ENCODE measurements at regions not wholly inside any gene's neighbourhood (a gene's known extent, or its start where the extent isn't known, plus 50 kb on each side); places are given as distances from the start of the nearest gene placed in this dataset.

- ATAC-seq (replicated peaks in 1 of 4), result no peak
Observed at GRCh38 chr4:138891631-138892031, 124.0 kb upstream of the NOCT start.

DNA sequence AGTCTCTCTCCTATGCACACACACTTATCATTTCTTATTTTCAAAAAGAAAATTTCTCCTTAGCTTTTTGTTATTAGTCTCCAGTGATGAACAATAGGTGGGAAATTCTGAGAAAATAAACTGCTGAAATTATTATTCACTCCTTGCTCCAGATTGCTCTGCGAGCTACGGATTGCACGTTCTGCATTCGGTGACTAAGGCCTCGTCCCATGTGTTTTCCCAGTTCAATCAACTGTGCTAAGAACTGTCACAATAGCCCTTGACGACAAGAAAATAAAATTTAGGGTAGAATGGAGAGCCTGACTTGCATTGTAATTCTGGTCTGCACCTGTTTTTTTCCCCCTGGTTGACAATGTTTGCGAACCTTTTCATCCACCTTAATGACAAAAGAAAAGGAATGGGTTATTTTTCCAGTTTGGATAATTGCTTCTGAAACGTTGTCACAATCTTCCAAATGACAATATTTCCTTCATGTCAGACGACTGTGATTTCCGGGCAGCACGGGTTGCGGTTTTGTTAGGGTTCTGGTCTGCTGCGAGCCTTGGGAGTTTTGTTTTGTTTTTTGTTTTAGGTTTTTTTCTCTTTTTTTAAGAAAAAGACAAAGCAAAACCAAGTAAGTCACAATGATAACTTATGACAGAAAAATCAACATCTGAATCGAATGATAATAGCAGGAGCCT lies 124.5 kb upstream of the NOCT start:
- H3K36me3 ChIP-seq (ENCODE audit: control insufficient read depth in 2 of 2, extremely low read depth in 1 of 2, insufficient read depth in 1 of 2, low read length in 1 of 2), result no peaks in the 10 kb centered on the region
- no peak for ATAC-seq (replicated peaks in 1 of 4)
- DNase-seq, result no peak
- H3K27me3 Mint-ChIP-seq, result peaks cover 6 to 15% of the 10 kb centered on the region in 2 donors
- peaks cover 0 to 2% of the 10 kb centered on the region in 2 experiments for H3K27me3 ChIP-seq (replicated peaks in 1 of 2; ENCODE audit: control insufficient read depth in 2 of 2, extremely low read depth in 1 of 2, insufficient read depth in 2 of 2, low read length in 1 of 2)
- 90% methylated on average over 4 of the region's 14 CpGs for WGBS (ENCODE audit: insufficient coverage)
- ChIA-PET CTCF (no interaction called here), POLR2A (no interaction called here)
- no peak overlapping the region for H3K4me3 Mint-ChIP-seq
- H3K27ac ChIP-seq (ENCODE audit: low read length), result no peak overlapping the region
- H3K4me1 ChIP-seq (ENCODE audit: control insufficient read depth in 1 of 2, extremely low read depth in 1 of 2, insufficient read depth in 2 of 2, low read length in 2 of 2), result no peaks in the 10 kb centered on the region
- no peak overlapping the region for H3K4me3 ChIP-seq (ENCODE audit: control insufficient read depth in 1 of 2, extremely low read depth in 1 of 2, low read length in 1 of 2)
- H3K9me3 Mint-ChIP-seq, result no peaks in the 10 kb centered on the region
- H3K9me3 ChIP-seq, result no peaks in the 10 kb centered on the region
- no peaks in the 10 kb centered on the region for H3K36me3 Mint-ChIP-seq
- no peaks in the 10 kb centered on the region for H3K4me1 Mint-ChIP-seq
- no peak overlapping the region for H3K27ac Mint-ChIP-seq

More at GRCh38 chr4:138891631-138892031, 124.0 kb upstream of the NOCT start:
- Histone ChIP-seq H3K9me3 (no peaks in the 10 kb centered on the region), H3K4me3 (ENCODE audit: control insufficient read depth in 1 of 2, extremely low read depth in 1 of 2, low read length in 1 of 2) (no peak overlapping the region), H3K36me3 (ENCODE audit: control insufficient read depth in 2 of 2, extremely low read depth in 1 of 2, insufficient read depth in 1 of 2, low read length in 1 of 2) (no peaks in the 10 kb centered on the region), H3K27me3 (replicated peaks in 1 of 2; ENCODE audit: control insufficient read depth in 2 of 2, extremely low read depth in 1 of 2, insufficient read depth in 2 of 2, low read length in 1 of 2) (peaks cover 0 to 2% of the 10 kb centered on the region in 2 experiments), H3K27ac (ENCODE audit: low read length) (no peak overlapping the region), H3K4me1 (ENCODE audit: control insufficient read depth in 1 of 2, extremely low read depth in 1 of 2, insufficient read depth in 2 of 2, low read length in 2 of 2) (no peaks in the 10 kb centered on the region)
- WGBS (ENCODE audit: insufficient coverage), result no CpG with 5 or more reads among the region's 6 CpGs
- no peak for DNase-seq
- H3K27ac Mint-ChIP-seq, result no peak overlapping the region
- CTCF ChIA-PET, result no interaction called here
- H3K4me1 Mint-ChIP-seq, result no peaks in the 10 kb centered on the region
- H3K9me3 Mint-ChIP-seq, result no peaks in the 10 kb centered on the region
- POLR2A ChIA-PET, result no interaction called here
- H3K27me3 Mint-ChIP-seq, result peaks cover 6 to 15% of the 10 kb centered on the region in 2 donors
- H3K4me3 Mint-ChIP-seq, result no peak overlapping the region
- H3K36me3 Mint-ChIP-seq, result no peaks in the 10 kb centered on the region

DNA sequence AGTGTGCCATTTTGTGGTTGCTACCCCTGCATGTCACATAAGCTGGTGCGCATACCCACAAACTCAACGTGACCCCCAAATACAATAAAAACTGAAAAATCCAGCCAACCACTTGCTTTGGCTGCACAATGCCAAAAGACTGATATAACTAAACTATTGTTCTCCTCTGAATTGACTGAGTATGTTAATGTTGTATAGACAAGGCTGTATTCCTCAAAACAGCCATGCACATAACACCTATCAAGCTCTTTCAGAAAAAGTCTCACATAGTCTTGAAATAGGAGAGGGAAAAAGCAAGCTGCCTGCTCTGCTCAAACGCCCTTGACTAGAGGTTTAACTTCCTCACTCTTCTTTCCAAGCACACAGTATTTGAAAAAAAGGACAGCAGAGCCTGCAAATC lies 126.4 kb upstream of the NOCT start:
- Histone ChIP-seq H3K9me3 (no peaks in the 10 kb centered on the region), H3K4me3 (ENCODE audit: control insufficient read depth in 1 of 2, extremely low read depth in 1 of 2, low read length in 1 of 2) (no peak overlapping the region), H3K36me3 (ENCODE audit: control insufficient read depth in 2 of 2, extremely low read depth in 1 of 2, insufficient read depth in 1 of 2, low read length in 1 of 2) (no peaks in the 10 kb centered on the region), H3K27ac (ENCODE audit: low read length) (no peak overlapping the region), H3K4me1 (ENCODE audit: control insufficient read depth in 1 of 2, extremely low read depth in 1 of 2, insufficient read depth in 2 of 2, low read length in 2 of 2) (no peaks in the 10 kb centered on the region), H3K27me3 (replicated peaks in 1 of 2; ENCODE audit: control insufficient read depth in 2 of 2, extremely low read depth in 1 of 2, insufficient read depth in 2 of 2, low read length in 1 of 2) (peaks cover 0 to 2% of the 10 kb centered on the region in 2 experiments)
- H3K9me3 Mint-ChIP-seq, result no peaks in the 10 kb centered on the region
- H3K4me3 Mint-ChIP-seq, result no peak overlapping the region
- no peak for ATAC-seq (replicated peaks in 1 of 4)
- CTCF ChIA-PET, result interaction anchor here in 1 of 2 donors (1.1 kb wide), 1 partner anchor 18 kb away, joined by 4 read pairs; no protein-coding TSS in a partner anchor
- no peaks in the 10 kb centered on the region for H3K4me1 Mint-ChIP-seq
- DNase-seq, result no peak
- no peaks in the 10 kb centered on the region for H3K36me3 Mint-ChIP-seq
- H3K27ac Mint-ChIP-seq, result no peak overlapping the region
- no CpG with 5 or more reads among the region's 3 CpGs for WGBS (ENCODE audit: insufficient coverage)
- peaks cover 4 to 16% of the 10 kb centered on the region in 2 donors for H3K27me3 Mint-ChIP-seq
- POLR2A ChIA-PET, result no interaction called here

GRCh38 chr4:138887741-138888140 lies 127.8 kb upstream of the NOCT start:
- no CpG with 5 or more reads among the region's 6 CpGs for whole genome bisulfite sequencing (ENCODE audit: insufficient coverage)
- H3K9me3 Mint-ChIP-seq, result no peaks in the 10 kb centered on the region
- no peaks in the 10 kb centered on the region for H3K36me3 ChIP-seq (ENCODE audit: control insufficient read depth in 2 of 2, extremely low read depth in 1 of 2, insufficient read depth in 1 of 2, low read length in 1 of 2)
- H3K4me1 ChIP-seq (ENCODE audit: control insufficient read depth in 1 of 2, extremely low read depth in 1 of 2, insufficient read depth in 2 of 2, low read length in 2 of 2), result no peaks in the 10 kb centered on the region
- no peaks in the 10 kb centered on the region for H3K4me1 Mint-ChIP-seq
- no peak overlapping the region for H3K4me3 Mint-ChIP-seq
- ChIA-PET POLR2A (no interaction called here), CTCF (no interaction called here)
- H3K9me3 ChIP-seq, result no peaks in the 10 kb centered on the region
- H3K27me3 Mint-ChIP-seq, result peaks cover 4 to 15% of the 10 kb centered on the region in 2 donors
- no peak overlapping the region for H3K27ac ChIP-seq (ENCODE audit: low read length)
- no peaks in the 10 kb centered on the region for H3K36me3 Mint-ChIP-seq
- peaks cover 0 to 2% of the 10 kb centered on the region in 2 experiments for H3K27me3 ChIP-seq (replicated peaks in 1 of 2; ENCODE audit: control insufficient read depth in 2 of 2, extremely low read depth in 1 of 2, insufficient read depth in 2 of 2, low read length in 1 of 2)
- ATAC-seq (replicated peaks in 1 of 4), result no peak
- DNase-seq, result no peak
- no peak overlapping the region for H3K4me3 ChIP-seq (ENCODE audit: control insufficient read depth in 1 of 2, extremely low read depth in 1 of 2, low read length in 1 of 2)
- H3K27ac Mint-ChIP-seq, result no peak overlapping the region

DNA sequence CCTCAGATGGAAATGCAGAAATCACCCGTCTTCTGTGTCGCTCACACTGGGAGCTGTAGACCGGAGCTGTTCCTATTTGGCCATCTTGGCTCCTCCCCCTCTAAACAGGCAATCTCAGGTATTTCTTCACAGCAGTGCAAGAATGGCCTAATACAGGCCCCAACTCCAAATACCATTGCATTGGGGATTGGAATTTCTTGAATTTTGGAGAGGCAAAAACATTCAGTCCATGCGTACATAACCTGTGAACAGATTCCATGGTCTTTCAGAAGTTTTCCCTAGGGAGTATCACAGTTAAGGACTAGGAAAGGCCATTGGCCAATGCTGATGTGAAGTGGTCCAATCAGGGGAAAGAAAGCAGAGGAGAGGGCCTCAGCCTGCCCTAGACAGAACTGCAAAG lies 128.2 kb upstream of the NOCT start:
- DNase-seq (no peak), ATAC-seq (replicated peaks in 1 of 4) (no peak)
- H3K4me3 Mint-ChIP-seq, result no peak overlapping the region
- no peaks in the 10 kb centered on the region for H3K4me1 Mint-ChIP-seq
- peaks cover 0 to 2% of the 10 kb centered on the region in 2 experiments for H3K27me3 ChIP-seq (replicated peaks in 1 of 2; ENCODE audit: control insufficient read depth in 2 of 2, extremely low read depth in 1 of 2, insufficient read depth in 2 of 2, low read length in 1 of 2)
- H3K4me3 ChIP-seq (ENCODE audit: control insufficient read depth in 1 of 2, extremely low read depth in 1 of 2, low read length in 1 of 2), result no peak overlapping the region
- ChIA-PET CTCF (no interaction called here), POLR2A (no interaction called here)
- H3K36me3 Mint-ChIP-seq, result no peaks in the 10 kb centered on the region
- no peaks in the 10 kb centered on the region for H3K9me3 ChIP-seq
- H3K27ac ChIP-seq (ENCODE audit: low read length), result no peak overlapping the region
- WGBS (ENCODE audit: insufficient coverage), result 100% methylated on average over 2 of the region's 4 CpGs
- no peak overlapping the region for H3K27ac Mint-ChIP-seq
- H3K27me3 Mint-ChIP-seq, result peaks cover 4 to 14% of the 10 kb centered on the region in 2 donors
- H3K9me3 Mint-ChIP-seq, result no peaks in the 10 kb centered on the region
- H3K36me3 ChIP-seq (ENCODE audit: control insufficient read depth in 2 of 2, extremely low read depth in 1 of 2, insufficient read depth in 1 of 2, low read length in 1 of 2), result no peaks in the 10 kb centered on the region
- no peaks in the 10 kb centered on the region for H3K4me1 ChIP-seq (ENCODE audit: control insufficient read depth in 1 of 2, extremely low read depth in 1 of 2, insufficient read depth in 2 of 2, low read length in 2 of 2)

DNA sequence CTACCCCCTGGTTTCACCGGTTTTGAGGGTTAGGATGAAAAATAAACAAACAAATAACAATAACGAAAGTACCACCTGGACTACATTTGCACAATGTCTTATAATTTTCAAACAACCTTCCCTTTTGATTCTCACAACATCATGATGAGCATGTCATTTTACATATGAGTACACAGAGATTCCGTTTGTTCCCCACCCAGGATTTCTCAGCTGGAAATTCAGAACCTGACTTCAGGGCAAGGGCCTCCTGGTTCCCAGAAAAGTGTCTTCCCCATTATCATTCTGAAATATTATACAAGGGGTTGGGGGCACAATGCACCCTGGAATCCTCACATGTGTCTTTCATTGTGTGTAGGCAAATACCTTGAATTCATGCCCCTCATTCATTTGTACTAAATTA lies 135.8 kb upstream of the NOCT start:
- Mint-ChIP-seq H3K36me3 (no peaks in the 10 kb centered on the region), H3K27ac (no peak overlapping the region), H3K27me3 (peaks cover 13 to 14% of the 10 kb centered on the region in 2 donors), H3K9me3 (peaks cover 0 to 5% (median 2%) of the 10 kb centered on the region in 3 donors), H3K4me1 (no peaks in the 10 kb centered on the region), H3K4me3 (no peak overlapping the region)
- Histone ChIP-seq H3K27me3 (replicated peaks in 1 of 2; ENCODE audit: control insufficient read depth in 2 of 2, extremely low read depth in 1 of 2, insufficient read depth in 2 of 2, low read length in 1 of 2) (peaks cover 0 to 6% of the 10 kb centered on the region in 2 experiments), H3K9me3 (no peaks in the 10 kb centered on the region), H3K4me1 (ENCODE audit: control insufficient read depth in 1 of 2, extremely low read depth in 1 of 2, insufficient read depth in 2 of 2, low read length in 2 of 2) (no peaks in the 10 kb centered on the region), H3K36me3 (ENCODE audit: control insufficient read depth in 2 of 2, extremely low read depth in 1 of 2, insufficient read depth in 1 of 2, low read length in 1 of 2) (no peaks in the 10 kb centered on the region), H3K27ac (ENCODE audit: low read length) (no peak overlapping the region), H3K4me3 (ENCODE audit: control insufficient read depth in 1 of 2, extremely low read depth in 1 of 2, low read length in 1 of 2) (no peak overlapping the region)
- DNase-seq (no peak), ATAC-seq (replicated peaks in 1 of 4) (no peak)
- 100% methylated on average over 1 of the region's 3 CpGs for WGBS (ENCODE audit: insufficient coverage)
- ChIA-PET CTCF (no interaction called here), POLR2A (no interaction called here)

All from T-cell (primary cell).